DMS 273 (cell line): ENCODE measurements at regions not wholly inside any gene's neighbourhood (a gene's known extent, or its start where the extent isn't known, plus 50 kb on each side); places are given as distances from the start of the nearest gene placed in this dataset.

Experiments used
- DNase-seq: peaks from one replicate; lab custom pipeline; 2025; ENCODE audit not compliant: unreplicated experiment; lab: John Stamatoyannopoulos, UW

DNA sequence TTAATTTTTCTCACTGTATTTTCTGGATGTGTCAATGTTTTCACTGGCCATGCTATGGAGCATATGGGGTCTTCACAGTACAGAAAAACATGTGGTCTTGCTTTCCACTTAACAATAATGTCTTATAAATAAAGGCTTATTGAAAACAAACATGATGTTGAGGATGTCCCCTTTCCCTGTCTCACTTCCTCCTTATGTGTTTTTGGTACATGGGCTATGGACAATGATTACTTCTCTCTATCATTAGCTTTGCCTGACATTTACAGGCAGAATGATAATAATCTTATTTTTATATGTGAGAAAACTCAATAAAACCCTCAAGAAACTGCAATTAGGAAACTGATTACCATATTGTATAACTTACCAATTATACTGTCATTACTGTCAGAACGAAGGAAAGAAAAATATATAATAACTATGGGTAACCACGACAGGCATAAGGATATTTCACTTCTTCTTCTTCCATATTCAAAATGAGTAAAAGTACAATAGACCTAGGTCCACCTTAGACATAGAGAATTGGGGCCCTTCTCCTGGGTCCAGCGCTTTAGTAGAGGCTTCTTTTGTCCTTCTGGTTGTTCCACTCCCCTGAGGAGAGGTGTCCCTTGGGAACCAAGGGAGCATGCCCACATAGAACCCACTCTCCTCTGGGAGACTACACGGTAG is 375.0 kb downstream of the MAN2A1 start:
- DNase-seq: no peak

DNA sequence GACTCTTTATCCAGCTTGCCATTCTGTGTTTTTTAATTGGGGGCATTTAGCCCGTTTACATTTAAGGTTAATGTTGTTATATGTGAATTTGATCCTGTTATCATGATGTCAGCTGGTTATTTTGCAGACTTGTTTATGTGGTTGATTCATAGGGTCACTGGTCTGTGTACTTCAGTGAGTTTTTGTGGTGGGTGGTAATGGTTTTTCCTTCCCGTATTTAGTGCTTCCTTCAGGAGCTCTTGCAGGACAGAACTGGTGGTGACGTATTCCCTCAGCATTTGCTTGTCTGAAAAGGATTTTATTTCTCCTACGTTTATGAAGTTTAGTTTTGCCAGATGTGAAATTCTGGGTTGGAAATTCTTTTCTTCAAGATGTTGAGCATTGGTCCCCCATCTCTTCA is 381.1 kb downstream of the MAN2A1 start:
- no peak for DNase-seq

DNA sequence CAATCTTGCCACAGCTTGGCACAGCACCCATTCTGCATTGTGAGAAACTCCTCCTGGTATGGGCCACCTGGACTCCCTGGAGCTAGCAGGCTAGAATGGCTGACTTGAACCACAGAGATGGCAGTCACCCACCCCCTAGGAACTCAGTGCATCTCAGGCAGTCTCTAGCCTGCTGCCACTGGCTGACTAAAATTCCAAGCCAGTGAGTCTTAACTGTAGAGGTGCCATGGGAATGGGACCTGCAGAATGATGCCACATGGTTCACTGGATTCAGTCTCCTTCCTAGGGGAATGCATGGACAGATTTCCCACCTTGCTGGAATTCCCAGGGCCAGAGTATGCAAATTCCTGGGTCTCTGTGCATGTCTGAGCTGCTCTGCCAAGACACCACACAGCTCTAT is 382.9 kb downstream of the MAN2A1 start:
- no peak for DNase-seq

DNA sequence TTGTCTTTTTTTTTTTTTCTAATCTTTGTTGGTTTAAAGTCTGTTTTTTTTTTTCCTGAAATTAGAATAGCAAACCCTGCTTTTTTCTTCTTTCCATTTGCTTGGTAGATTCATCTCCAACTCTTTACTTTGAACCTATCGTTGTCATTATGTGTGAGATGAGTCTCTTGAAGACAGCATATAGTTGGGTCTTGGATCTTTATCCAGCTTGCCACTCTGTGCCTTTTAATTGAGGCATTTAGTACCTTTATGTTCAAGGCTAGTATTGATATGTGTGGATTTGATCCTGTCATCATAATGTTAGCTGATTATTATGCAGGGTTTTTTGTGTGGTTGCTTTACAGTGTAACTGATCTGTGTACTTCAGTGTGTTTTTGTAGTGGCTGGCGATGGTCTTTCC is 383.8 kb downstream of the MAN2A1 start:
- no peak for DNase-seq

DNA sequence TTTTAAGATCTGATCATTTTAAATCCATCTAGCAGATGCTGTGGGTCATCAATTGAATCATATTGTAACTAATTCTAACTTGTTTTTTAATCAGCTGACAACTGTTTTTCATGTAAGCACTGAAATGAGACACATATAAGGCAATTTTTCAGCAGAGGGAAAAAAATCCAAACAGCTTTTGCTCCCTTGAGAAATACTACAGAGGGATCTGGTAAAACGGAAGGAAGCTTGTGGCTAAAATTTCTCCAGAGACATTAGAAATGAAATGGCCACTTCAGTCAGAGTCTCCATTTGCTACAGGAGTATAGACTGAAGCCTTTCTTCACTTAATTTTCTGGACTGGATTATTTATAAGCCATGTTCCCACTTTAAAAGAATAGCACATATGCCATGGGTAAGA is 385.9 kb downstream of the MAN2A1 start:
- no peak for DNase-seq

DNA sequence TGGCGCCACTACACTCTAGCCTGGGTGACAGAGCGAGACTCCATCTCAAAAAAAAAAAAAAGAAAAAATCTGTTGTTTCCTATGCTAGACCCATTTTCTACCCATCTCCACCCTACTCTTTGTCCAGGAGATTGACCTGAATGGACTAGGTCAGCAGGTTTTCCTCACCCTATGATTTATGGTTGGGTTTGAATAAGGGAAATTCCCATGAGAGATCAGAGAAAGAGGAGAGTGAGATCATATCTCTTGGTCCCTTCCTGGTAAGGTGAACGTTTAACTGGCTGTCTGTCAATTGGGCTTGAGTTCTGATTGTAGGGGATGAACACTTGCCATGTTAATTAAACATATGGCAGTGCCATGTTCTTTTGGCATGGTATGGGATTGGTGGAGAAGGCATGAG is 387.4 kb downstream of the MAN2A1 start:
- no peak for DNase-seq

DNA sequence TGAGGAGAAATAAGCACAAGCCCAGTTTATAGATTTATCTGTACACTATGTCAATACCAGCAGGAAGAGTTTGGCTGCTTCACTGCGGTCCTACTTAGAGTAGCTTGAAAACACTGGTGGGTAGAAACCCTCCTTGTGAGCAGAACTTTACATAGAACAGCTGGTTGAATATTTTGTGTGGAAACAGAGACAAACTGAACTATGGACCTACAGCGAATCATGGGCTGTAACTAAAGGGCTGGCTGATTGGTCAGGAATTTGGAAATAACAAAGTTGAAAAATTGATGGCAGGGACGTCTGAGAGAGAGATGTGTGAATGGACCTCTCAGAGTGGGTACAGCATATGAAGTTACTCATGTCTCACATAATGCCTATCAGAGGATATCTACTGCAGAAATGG is 392.5 kb downstream of the MAN2A1 start:
- no peak for DNase-seq

DNA sequence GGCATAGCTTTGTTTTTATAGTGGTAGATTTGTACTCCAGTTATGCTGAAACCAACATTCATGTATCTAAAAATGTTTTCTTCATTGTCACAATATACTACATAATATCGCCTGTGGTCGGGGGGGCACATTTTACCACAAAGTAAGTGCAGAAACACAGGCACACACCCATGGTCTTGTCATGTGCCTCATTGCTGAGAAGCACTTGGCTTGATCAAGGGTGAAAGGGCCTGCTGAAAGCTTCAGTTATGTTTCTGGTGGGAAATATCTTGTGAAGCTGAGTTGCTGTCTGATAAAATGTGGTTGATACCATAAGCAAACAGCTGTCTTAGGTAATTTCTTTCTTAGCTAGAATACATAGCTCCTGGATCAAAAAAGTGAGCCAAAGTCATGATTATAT is 393.1 kb downstream of the MAN2A1 start:
- no peak for DNase-seq

DNA sequence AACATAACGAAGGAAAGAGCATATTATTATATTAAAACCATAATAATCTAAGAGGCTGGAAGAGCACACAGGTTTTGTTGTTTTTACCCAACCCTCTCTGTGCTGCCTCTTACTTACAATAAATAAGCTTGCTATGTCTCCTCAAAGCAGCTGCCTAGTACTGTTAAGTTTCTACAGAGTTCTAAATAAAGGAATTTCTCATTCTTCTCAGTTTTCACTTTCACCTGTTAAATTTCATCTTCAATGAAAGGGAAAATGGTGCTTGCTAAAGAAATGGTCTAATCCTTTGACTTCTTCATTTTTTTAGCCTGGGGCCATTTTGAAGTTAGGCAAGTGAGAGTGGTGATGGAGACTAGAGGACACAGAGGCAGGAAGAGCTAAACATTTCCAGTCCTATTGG is 396.1 kb downstream of the MAN2A1 start:
- DNase-seq: no peak

DNA sequence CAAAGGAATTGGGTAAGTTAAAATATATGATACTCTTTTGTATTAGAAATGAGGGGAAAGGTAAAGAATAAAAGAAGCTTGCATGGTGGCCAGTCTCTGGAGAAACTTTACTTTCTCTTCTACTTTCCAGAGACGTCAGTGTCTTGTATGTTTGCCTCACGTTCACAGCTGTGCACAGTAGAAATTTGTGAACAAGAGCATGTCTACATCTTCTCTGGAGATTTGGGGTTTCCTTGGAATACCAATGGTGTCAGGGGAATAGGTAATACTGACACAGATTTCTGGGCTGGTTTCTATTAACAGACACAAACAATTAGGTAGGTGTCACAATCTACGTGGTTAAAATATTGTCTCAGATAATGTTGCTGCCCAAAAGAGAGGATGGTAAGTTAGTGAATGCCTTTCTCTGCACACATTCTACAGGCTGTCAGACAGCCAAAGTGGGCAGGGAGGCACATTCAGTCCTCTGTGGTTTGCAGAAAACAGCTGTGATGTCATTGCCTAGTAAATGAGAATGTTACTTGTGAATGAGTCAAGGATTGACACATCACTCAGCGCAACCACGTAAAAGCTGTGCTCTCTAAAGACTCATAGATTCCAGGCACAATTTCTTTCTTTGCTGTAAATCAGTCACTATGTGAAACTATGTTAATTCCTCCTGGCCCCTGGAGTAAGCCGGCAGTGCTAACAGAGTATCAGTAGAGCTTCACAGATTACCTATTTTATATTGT is 397.1 kb downstream of the MAN2A1 start:
- DNase-seq: no peak

DNA sequence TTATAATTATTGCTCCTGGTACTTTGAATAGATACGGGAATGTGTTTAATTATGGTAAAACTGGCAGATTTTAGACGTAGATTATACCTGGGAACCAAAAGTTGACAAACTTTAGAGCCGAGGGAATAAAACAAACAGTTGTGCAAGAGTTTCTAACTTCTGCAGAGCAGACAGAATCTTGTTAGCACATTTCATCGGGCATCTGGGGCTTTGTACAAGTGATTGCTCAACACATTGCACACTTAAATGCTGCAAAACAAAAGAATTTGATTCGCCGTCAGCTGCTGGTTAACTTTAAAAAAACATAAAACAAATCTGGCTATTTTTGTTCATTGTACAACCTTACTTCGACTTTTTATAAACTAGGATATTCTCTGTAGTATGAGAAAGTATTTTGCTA is 398.1 kb downstream of the MAN2A1 start:
- DNase-seq: no peak

DNA sequence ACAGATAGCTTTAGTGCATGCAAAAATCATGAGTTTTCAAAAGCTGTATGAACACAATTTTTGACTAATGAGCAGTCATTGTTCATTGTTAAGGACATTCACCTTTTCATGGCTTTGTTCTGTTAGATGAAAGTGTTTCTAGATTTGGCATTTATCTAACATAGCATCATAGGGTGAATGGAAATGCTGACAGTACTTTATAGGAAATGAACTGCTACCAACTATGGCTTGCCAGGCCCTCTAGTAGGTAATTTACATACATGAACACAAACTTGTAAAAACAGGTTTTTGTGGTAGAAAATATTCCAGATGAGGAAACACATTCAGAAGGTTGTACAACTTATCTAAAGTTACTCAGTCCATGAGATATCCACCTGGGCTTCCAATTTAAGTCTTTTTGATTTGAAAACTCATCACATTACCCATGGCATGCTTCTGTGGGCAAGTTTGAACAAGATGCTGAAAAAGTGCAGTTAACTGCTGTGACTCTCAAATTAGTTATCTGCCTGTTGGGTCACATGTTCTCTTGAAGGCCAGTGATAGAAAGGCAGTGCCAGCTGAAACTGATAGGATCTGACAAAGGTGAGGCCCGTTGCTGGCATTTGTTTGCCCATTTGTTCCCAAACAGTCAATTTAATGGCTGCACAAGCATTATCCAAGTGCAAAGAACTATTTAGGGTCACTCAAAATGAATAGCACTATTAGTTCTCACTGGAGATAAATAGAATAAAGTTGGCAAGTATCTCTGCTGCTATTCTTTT is 399.1 kb downstream of the MAN2A1 start:
- no peak for DNase-seq

DNA sequence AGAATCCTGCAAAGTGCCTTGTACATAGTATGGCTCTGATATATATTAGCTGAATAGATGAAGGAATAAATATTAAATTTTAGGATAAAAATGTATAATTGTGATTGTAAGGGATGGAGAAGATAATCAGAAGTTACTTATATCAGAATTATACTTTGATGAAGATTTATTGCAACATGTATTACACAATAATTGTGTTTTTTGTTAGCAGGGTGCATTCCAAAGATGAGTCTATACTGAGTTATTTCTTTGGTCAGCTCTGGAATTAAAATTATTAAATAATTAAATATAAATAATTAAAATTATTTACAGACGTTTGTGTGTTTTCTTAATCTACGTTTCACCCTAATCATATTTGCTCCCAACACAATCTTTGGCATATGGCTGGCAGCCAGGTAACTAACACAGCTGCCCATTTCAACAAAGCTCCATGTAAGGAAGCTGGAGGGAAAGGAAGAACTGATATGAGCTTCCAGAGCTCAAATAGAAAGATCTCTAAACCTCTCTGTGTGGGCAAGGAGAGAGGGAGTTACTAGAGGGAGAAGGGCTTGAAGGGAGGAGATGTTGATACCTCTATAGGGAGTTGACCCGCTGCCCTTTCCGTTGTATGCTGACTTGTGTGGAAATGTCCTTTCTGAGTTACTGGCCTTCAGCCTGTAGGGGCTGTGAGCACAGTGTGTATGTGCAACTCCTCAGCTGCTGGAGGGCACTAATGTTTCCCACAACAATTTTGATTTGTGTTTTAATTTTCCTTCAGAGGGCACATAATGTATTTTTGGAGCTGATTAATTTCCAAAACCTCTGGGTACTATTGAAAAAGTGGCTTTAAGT is 403.4 kb downstream of the MAN2A1 start:
- DNase-seq: no peak

DNA sequence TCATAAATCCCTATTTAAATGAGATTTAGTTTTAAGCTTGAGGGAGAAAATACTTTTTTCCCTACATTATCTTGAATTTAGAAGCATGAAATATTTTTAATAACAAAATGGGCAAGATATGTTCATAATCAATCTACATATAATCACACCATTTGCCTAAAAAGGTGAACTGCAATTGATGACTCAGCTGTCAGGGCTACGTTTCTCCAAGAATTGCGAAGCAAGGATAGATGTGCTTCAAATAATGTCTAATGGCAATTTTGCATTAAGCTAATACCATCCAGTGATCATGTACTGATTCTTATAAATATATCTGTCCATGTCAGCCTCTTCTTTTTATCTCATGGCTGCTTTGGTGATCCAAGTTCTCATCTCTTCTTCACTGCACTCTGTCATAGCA is 404.4 kb downstream of the MAN2A1 start:
- no peak for DNase-seq

DNA sequence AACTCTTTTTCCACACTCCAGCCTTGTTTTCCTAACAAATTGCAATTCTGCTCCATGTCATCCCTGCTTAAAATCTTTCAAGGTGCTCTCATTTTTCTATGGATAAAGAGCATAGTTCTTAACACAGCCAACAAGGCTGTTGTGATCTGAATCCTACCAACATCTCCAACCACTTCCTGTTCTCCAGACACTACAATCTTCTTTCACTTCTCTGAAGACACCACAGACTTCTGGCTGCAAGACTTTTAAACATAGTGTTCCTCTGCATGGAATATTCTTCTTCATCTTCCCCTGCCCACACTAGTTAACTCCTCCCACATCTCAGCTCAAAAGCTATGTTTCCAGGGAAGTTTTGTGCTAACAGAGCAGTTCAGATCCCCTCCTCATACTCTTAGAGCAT is 404.8 kb downstream of the MAN2A1 start:
- DNase-seq: no peak

DNA sequence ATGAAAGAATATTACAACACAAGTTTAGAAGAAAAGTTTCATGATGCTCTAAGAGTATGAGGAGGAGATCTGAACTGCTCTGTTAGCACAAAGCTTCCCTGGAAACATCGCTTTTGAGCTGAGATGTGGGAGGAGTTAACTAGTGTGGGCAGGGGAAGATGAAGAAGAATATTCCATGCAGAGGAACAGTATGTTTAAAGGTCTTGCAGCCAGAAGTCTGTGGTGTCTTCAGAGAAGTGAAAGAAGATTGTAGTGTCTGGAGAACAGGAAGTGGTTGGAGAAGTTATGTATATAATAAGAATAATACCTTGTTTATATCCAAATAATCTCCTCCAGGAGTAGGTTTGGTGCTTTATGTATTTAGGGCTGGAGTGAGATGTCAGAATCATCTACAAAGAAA is 406.7 kb downstream of the MAN2A1 start:
- no peak for DNase-seq

DNA sequence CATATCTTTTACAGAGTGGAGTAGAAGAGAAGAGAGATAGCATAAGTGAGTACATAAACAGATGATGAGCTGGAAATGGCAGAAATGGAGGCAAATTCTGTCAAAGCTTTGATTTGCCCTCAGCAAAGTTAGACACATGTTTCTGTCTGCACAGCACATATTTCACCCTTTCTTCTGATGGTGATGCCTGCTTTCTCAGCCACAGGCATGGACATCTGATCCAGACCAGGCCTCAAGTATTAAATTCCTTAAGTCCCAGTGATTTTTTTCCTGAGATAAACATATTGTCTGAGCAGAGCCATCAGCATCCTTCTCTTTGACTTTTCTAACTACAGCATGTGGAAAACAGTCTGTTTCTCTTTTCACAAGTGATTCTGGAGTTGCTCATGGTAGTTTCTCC is 409.8 kb downstream of the MAN2A1 start:
- no peak for DNase-seq

DNA sequence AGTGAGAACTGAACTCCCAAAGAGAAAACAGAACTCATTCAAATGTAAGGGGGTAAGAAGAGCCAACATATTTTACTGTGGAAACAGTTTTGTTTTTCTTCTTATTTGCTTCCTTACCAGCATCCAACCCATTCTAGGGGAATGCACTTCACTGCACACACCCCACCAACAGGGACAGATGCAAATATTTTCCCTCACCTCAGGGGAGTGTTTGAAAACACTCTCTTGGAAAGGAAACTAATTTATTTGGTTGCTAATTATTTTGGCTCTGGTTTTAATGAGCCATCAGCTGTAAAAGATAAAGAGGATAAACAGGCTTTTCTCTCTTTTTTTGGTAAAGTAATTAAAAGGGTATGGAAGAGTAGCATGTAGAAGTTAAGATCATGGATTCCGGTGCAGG is 413.4 kb downstream of the MAN2A1 start:
- DNase-seq: no peak

DNA sequence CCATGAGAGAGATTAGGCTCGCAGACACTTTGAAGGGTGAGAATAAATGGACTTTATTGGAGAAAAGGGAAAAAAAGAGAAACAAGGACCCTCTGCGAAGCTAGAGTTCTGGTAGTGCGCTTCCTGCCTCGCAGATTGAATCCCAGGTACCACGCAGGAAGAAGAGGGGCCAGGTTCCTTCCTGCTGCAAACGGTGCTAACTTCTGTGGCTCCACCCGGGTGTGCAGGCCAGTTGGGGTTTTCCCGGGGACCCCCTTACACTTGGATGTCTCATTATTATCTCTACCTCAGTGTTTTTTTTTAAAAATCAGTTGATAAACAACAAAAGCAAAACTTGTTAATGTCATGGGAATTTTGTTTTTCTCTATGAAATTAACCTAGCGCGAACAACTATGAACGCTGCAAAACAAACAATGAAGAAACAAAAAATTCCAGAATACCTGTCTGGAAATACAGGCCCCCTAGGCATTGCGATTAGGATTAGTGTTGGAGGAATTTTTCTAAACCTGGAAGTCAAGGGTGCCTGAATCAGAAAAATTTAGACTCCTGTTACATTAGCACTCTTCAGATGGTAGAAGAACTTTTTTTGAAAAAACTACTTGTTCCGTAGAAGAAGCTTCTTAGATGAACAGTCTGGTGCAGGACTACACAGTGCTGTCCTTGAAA is 414.5 kb downstream of the MAN2A1 start:
- no peak for DNase-seq

DNA sequence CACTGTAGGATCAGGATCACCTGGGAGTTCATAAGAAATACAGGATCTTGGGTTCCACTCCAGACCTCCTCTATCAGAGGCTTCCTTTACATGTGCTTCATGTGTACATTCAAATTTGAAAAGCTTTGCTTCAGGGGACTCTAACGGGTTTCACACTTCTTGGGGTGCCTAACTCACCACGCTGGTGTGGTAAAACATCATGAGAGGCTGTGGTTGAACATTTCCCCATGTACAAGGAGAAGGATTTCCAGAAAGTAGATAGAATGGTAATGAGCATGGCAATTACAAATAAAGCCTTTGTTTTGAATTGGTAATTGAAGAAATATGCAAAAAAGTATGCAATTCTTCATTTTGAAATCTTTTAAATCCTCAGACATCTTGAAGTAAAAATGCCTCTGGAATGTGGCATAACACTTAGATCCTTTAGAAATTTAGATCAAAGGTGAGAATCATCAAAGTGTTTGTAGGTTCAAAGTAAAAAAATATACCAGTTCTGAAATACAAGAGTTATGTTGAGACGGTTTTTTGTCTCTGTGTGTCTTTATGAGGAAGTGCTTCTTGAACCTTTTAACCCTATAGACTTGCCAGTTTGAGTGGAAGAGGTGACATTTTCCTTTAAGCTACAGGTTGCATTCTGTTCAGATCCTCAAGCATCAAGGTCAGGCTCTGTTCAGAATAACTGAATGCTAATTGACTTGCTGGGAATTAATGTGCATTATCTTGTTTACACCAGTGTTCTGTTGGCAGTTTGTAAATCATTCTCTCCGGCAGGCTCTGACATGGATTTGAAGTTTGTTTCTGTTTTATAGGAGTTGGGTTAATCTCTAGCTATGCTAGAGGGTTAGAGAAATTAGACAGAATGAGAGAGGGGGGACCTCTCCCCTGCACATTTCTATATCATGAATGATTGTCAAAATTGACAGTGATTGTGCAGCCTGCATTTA is 415.3 kb downstream of the MAN2A1 start:
- DNase-seq: peak; percentile 11
